Activated naive CD8-positive, alpha-beta T cell treated with anti-CD3 and anti-CD28 coated beads, Interleukin-2, amount 10 ng/mL, durations not matched to agents 7 days and 5 days (primary cell): ENCODE measurements at regions not wholly inside any gene's neighbourhood (a gene's known extent, or its start where the extent isn't known, plus 50 kb on each side); places are given as distances from the start of the nearest gene placed in this dataset.

Experiments
- ATAC-seq: fragments of 150-1000 bp; cut with Tn5 transposase; one replicate; pipeline ENCODE4 v1.10.0; 2021; ENCODE audit warnings: low read depth, moderate library complexity
- POLR2A ChIA-PET: fragments of 350-600 bp; sonication (Branson Sonifier 250); formaldehyde crosslinking; loops from one replicate; lab custom pipeline; 2021; ENCODE audit warnings: antibody characterized with exemption; lab: Charles Lee
- DNase-seq: peaks from one replicate; pipeline ENCODE4 v3.0.0; 2021
- H3K27ac Mint-ChIP-seq: one replicate; pipeline ENCODE4 v1.8.0; 2022; ENCODE audit warnings: mild to moderate bottlenecking, mixed read lengths
- H3K27me3 Mint-ChIP-seq: one replicate; pipeline ENCODE4 v1.8.0; 2022; ENCODE audit warnings: mild to moderate bottlenecking, moderate library complexity, mixed read lengths
- H3K36me3 Mint-ChIP-seq: one replicate; pipeline ENCODE4 v1.8.0; 2021; ENCODE audit warnings: mild to moderate bottlenecking, mixed read lengths
- H3K4me1 Mint-ChIP-seq: one replicate; pipeline ENCODE4 v1.8.0; 2021; ENCODE audit warnings: mixed read lengths
- H3K4me3 Mint-ChIP-seq: one replicate; pipeline ENCODE4 v1.8.0; 2022; ENCODE audit warnings: mild to moderate bottlenecking, moderate library complexity, mixed read lengths
- H3K9me3 Mint-ChIP-seq: one replicate; pipeline ENCODE4 v1.8.0; 2021; ENCODE audit warnings: mixed read lengths

GRCh38 chr2:129212299-129212958 is 767.0 kb upstream of the RAB6C start:
- no peaks in the 10 kb centered on the region for H3K36me3 Mint-ChIP-seq
- H3K4me3 Mint-ChIP-seq, result no peak overlapping the region
- no peaks in the 10 kb centered on the region for H3K27me3 Mint-ChIP-seq
- H3K4me1 Mint-ChIP-seq, result no peaks in the 10 kb centered on the region
- no peak overlapping the region for H3K27ac Mint-ChIP-seq
- ATAC-seq (no peak), DNase-seq (no peak)
- POLR2A ChIA-PET, result no interaction called here
- H3K9me3 Mint-ChIP-seq, result no peaks in the 10 kb centered on the region

GRCh38 chr2:129224022-129224421 is 755.4 kb upstream of the RAB6C start:
- DNase-seq, result no peak
- POLR2A ChIA-PET, result no interaction called here
- Mint-ChIP-seq H3K4me3 (no peak overlapping the region), H3K4me1 (no peaks in the 10 kb centered on the region), H3K27me3 (no peaks in the 10 kb centered on the region), H3K9me3 (no peaks in the 10 kb centered on the region), H3K36me3 (no peaks in the 10 kb centered on the region), H3K27ac (no peak overlapping the region)
- ATAC-seq, result no peak

GRCh38 chr2:129224486-129224885 is 755.0 kb upstream of the RAB6C start:
- POLR2A ChIA-PET, result no interaction called here
- ATAC-seq (no peak), DNase-seq (no peak)
- Mint-ChIP-seq H3K27ac (no peak overlapping the region), H3K9me3 (no peaks in the 10 kb centered on the region), H3K4me1 (no peaks in the 10 kb centered on the region), H3K36me3 (no peaks in the 10 kb centered on the region), H3K27me3 (no peaks in the 10 kb centered on the region), H3K4me3 (no peak overlapping the region)

GRCh38 chr2:129229196-129229595 is 750.3 kb upstream of the RAB6C start:
- Mint-ChIP-seq H3K27ac (no peak overlapping the region), H3K4me3 (no peak overlapping the region), H3K9me3 (no peaks in the 10 kb centered on the region), H3K27me3 (no peaks in the 10 kb centered on the region), H3K36me3 (no peaks in the 10 kb centered on the region), H3K4me1 (no peaks in the 10 kb centered on the region)
- DNase-seq (no peak), ATAC-seq (no peak)
- POLR2A ChIA-PET, result no interaction called here

GRCh38 chr2:129229830-129230441 is 749.5 kb upstream of the RAB6C start:
- Mint-ChIP-seq H3K4me1 (no peaks in the 10 kb centered on the region), H3K27ac (no peak overlapping the region), H3K9me3 (no peaks in the 10 kb centered on the region), H3K27me3 (no peaks in the 10 kb centered on the region), H3K36me3 (no peaks in the 10 kb centered on the region), H3K4me3 (no peak overlapping the region)
- ATAC-seq, result no peak
- POLR2A ChIA-PET, result no interaction called here
- DNase-seq, result no peak

GRCh38 chr2:129231924-129232323 is 747.5 kb upstream of the RAB6C start:
- Mint-ChIP-seq H3K4me1 (no peaks in the 10 kb centered on the region), H3K36me3 (no peaks in the 10 kb centered on the region), H3K27ac (no peak overlapping the region), H3K4me3 (no peak overlapping the region), H3K27me3 (no peaks in the 10 kb centered on the region), H3K9me3 (no peaks in the 10 kb centered on the region)
- POLR2A ChIA-PET, result no interaction called here
- ATAC-seq, result no peak
- no peak for DNase-seq

- H3K9me3 Mint-ChIP-seq, result no peaks in the 10 kb centered on the region
- no peak for DNase-seq
- ATAC-seq, result no peak
- H3K36me3 Mint-ChIP-seq, result no peaks in the 10 kb centered on the region
- H3K4me3 Mint-ChIP-seq, result no peak overlapping the region
- H3K27me3 Mint-ChIP-seq, result no peaks in the 10 kb centered on the region
- POLR2A ChIA-PET, result no interaction called here
- H3K27ac Mint-ChIP-seq, result no peak overlapping the region
- no peaks in the 10 kb centered on the region for H3K4me1 Mint-ChIP-seq
Observed at GRCh38 chr2:129233166-129233565, 746.3 kb upstream of the RAB6C start.

GRCh38 chr2:129233751-129234406 is 745.6 kb upstream of the RAB6C start:
- Mint-ChIP-seq H3K4me3 (no peak overlapping the region), H3K4me1 (no peaks in the 10 kb centered on the region), H3K9me3 (no peaks in the 10 kb centered on the region), H3K36me3 (no peaks in the 10 kb centered on the region), H3K27me3 (no peaks in the 10 kb centered on the region), H3K27ac (no peak overlapping the region)
- POLR2A ChIA-PET, result no interaction called here
- DNase-seq (no peak), ATAC-seq (no peak)

- H3K36me3 Mint-ChIP-seq, result no peaks in the 10 kb centered on the region
Observed at GRCh38 chr2:129236601-129237000, 742.9 kb upstream of the RAB6C start.

GRCh38 chr2:129237966-129238725 is 741.3 kb upstream of the RAB6C start:
- no peaks in the 10 kb centered on the region for H3K27me3 Mint-ChIP-seq

More at GRCh38 chr2:129236601-129237000, 742.9 kb upstream of the RAB6C start:
- DNase-seq, result no peak
- Mint-ChIP-seq H3K4me3 (no peak overlapping the region), H3K27ac (no peak overlapping the region), H3K27me3 (no peaks in the 10 kb centered on the region), H3K4me1 (no peaks in the 10 kb centered on the region), H3K9me3 (no peaks in the 10 kb centered on the region)
- ATAC-seq, result no peak
- POLR2A ChIA-PET, result no interaction called here

GRCh38 chr2:129239141-129239540 is 740.3 kb upstream of the RAB6C start:
- Mint-ChIP-seq H3K27ac (no peak overlapping the region), H3K4me3 (no peak overlapping the region), H3K4me1 (no peaks in the 10 kb centered on the region), H3K9me3 (no peaks in the 10 kb centered on the region), H3K36me3 (no peaks in the 10 kb centered on the region), H3K27me3 (no peaks in the 10 kb centered on the region)
- ATAC-seq (no peak), DNase-seq (no peak)
- POLR2A ChIA-PET, result no interaction called here

More at GRCh38 chr2:129237966-129238725, 741.3 kb upstream of the RAB6C start:
- Mint-ChIP-seq H3K4me1 (no peaks in the 10 kb centered on the region), H3K9me3 (no peaks in the 10 kb centered on the region), H3K36me3 (no peaks in the 10 kb centered on the region), H3K4me3 (no peak overlapping the region), H3K27ac (no peak overlapping the region)
- no peak for DNase-seq
- no peak for ATAC-seq
- POLR2A ChIA-PET, result no interaction called here

- Mint-ChIP-seq H3K27me3 (no peaks in the 10 kb centered on the region), H3K27ac (no peak overlapping the region), H3K4me1 (no peaks in the 10 kb centered on the region), H3K4me3 (no peak overlapping the region), H3K9me3 (no peaks in the 10 kb centered on the region), H3K36me3 (no peaks in the 10 kb centered on the region)
- POLR2A ChIA-PET, result no interaction called here
- ATAC-seq (no peak), DNase-seq (no peak)
Observed at GRCh38 chr2:129240061-129240460, 739.4 kb upstream of the RAB6C start.

GRCh38 chr2:129242269-129242668 is 737.2 kb upstream of the RAB6C start:
- POLR2A ChIA-PET, result no interaction called here
- Mint-ChIP-seq H3K27ac (no peak overlapping the region), H3K27me3 (no peaks in the 10 kb centered on the region), H3K4me1 (no peaks in the 10 kb centered on the region), H3K9me3 (peaks cover 2% of the 10 kb centered on the region), H3K4me3 (no peak overlapping the region), H3K36me3 (no peaks in the 10 kb centered on the region)
- no peak for ATAC-seq
- no peak for DNase-seq
